ENCODE measurements at regions not wholly inside any gene's neighbourhood (a gene's known extent, or its start where the extent isn't known, plus 50 kb on each side); places are given as distances from the start of the nearest gene placed in this dataset.

- TF ChIP-seq CTCF (IDR thresholded peaks at IDR 0.05 in 8 of 11, conservative IDR thresholded peaks at IDR 0.05 in 3 of 11) = no peak
- TF ChIP-seq POLR2A (IDR thresholded peaks at IDR 0.05) = no peak
These were observed 101.2 kb downstream of the PLK2 start for GRCh38 chr5:58358501-58359178.

Measured in spleen (tissue), 7 donors.